HepG2 (cell line): ENCODE measurements at regions not wholly inside any gene's neighbourhood (a gene's known extent, or its start where the extent isn't known, plus 50 kb on each side); places are given as distances from the start of the nearest gene placed in this dataset.

Experiments used
- ATAC-seq: fragments of 200-7000 bp; cut with Tn5 transposase; 3 replicates; pipeline ENCODE4 v1.9.1; 2020; ENCODE audit warnings: mild to moderate bottlenecking, moderate library complexity
- BruUV-seq: library from RNA; stranded (reverse); fragments of 400-500 nt; replicated peaks from 2 replicates; lab custom pipeline; 2021; lab: Mats Ljungman, UMichigan
- CTCF ChIA-PET: fragments of 300-600 bp; formaldehyde crosslinking; extraction: SDS; loops from one replicate; lab custom pipeline; 2021; ENCODE audit warnings: low total read pairs, inconsistent platforms, low intra/inter-chr PET ratio; lab: Yijun Ruan, JAX
- POLR2A ChIA-PET: fragments of 350-600 bp; sonication (Branson Sonifier 250); formaldehyde crosslinking; loops from one replicate; lab custom pipeline; 2020; ENCODE audit warnings: antibody characterized with exemption, inconsistent platforms; lab: Yijun Ruan, JAX
- DNase-seq: peaks from one replicate; pipeline ENCODE4 v3.0.0-alpha.2; 2015; ENCODE audit warnings: low spot score
- FAIRE-seq: peaks from 3 replicates; lab custom pipeline; 2011; peaks lifted over from hg19 to GRCh38; lab: Jason Lieb, UNC
- H2AFZ ChIP-seq: one replicate; pipeline ENCODE4 v1.6.1; 2011; ENCODE audit warnings: low read length, inconsistent platforms
- H3K27ac ChIP-seq: fragments of 300-600 bp; 3 replicates; pipeline ENCODE4 v1.8.0; 2011; ENCODE audit warnings: mixed run types, mild to moderate bottlenecking, mixed read lengths, low read length, inconsistent platforms; ENCODE audit not compliant: insufficient read depth; ENCODE audit errors: extremely low read length
- H3K27me3 ChIP-seq, 2 experiments: fragments of 200-600 bp in 1 of 2; 2 replicates in 1 of 2; 3 replicates in 1 of 2; pipeline versions ENCODE4 v1.6.0 to v1.8.0; 2011; ENCODE audit warnings: low read length in 2 of 2, mild to moderate bottlenecking in 2 of 2, moderate library complexity in 2 of 2, inconsistent platforms in 1 of 2; ENCODE audit not compliant: insufficient read depth in 2 of 2, control insufficient read depth in 1 of 2
- H3K36me3 ChIP-seq, 2 experiments: fragments of 200-600 bp in 1 of 2; replicated peaks in 1 of 2; 2 replicates in 1 of 2; 3 replicates in 1 of 2; pipeline versions ENCODE4 v1.5.1 to v1.8.0; 2011; ENCODE audit warnings: low read length in 2 of 2, inconsistent platforms in 1 of 2; ENCODE audit not compliant: insufficient read depth in 2 of 2, control insufficient read depth in 1 of 2
- H3K4me1 ChIP-seq: 2 replicates; pipeline ENCODE4 v1.5.1; 2012; ENCODE audit warnings: low read length, inconsistent platforms; ENCODE audit not compliant: insufficient read depth
- H3K4me2 ChIP-seq: 2 replicates; pipeline ENCODE4 v1.6.0; 2011; ENCODE audit warnings: low read depth, low read length, inconsistent platforms
- H3K4me3 ChIP-seq, 3 experiments: fragments of 200-600 bp in 1 of 3; sonication (generic), shearing (Covaris generic) in 1 of 3; replicated peaks in 1 of 3; 2 replicates each; pipeline ENCODE4 v1.5.1; 2011 to 2016; ENCODE audit warnings: low read length in 3 of 3, inconsistent platforms in 2 of 3, low read depth in 2 of 3, mild to moderate bottlenecking in 2 of 3, control low read depth in 1 of 3, mixed read lengths in 1 of 3; ENCODE audit not compliant: insufficient read depth in 1 of 3
- H3K79me2 ChIP-seq: one replicate; pipeline ENCODE4 v1.6.1; 2011; ENCODE audit warnings: low read length, inconsistent platforms; ENCODE audit not compliant: insufficient read depth
- H3K9ac ChIP-seq: 2 replicates; pipeline ENCODE4 v1.6.0; 2011; ENCODE audit warnings: mild to moderate bottlenecking, low read depth, low read length, inconsistent platforms; ENCODE audit not compliant: insufficient read depth
- H3K9me3 ChIP-seq: 2 replicates; pipeline ENCODE4 v1.5.1; 2012; ENCODE audit warnings: mild to moderate bottlenecking, low read length
- H4K20me1 ChIP-seq: 2 replicates; pipeline ENCODE4 v1.6.0; 2011; ENCODE audit warnings: inconsistent platforms, mild to moderate bottlenecking, low read length, moderate library complexity; ENCODE audit not compliant: insufficient read depth
- ATF7 ChIP-seq, 2 experiments: fragments of 450-650 bp in 1 of 2; sonication (generic) in 1 of 2; formaldehyde crosslinking in 1 of 2; IDR thresholded peaks; 2 replicates each; pipeline versions ENCODE4 v1.4.0 to v1.6.1; 2016 to 2020; ENCODE audit warnings: antibody characterized with exemption in 1 of 2, mild to moderate bottlenecking in 1 of 2, missing genetic modification reagents in 1 of 2
- BCL6 ChIP-seq: IDR thresholded peaks from 2 replicates; pipeline ENCODE4 v1.6.1; 2016; ENCODE audit warnings: missing genetic modification reagents, missing compliant biosample characterization
- CAMTA2 ChIP-seq: sonication (generic); formaldehyde crosslinking; IDR thresholded peaks from 2 replicates; pipeline ENCODE4 v1.4.0; 2020; ENCODE audit warnings: mild to moderate bottlenecking, missing genetic modification reagents, borderline replicate concordance
- CREB1 ChIP-seq, 2 experiments: fragments of 450-650 bp in 1 of 2; IDR thresholded peaks; 2 replicates each; pipeline ENCODE4 v1.6.1; 2016 to 2017; ENCODE audit warnings: control low read depth in 1 of 2, mild to moderate bottlenecking in 1 of 2, missing compliant biosample characterization in 1 of 2, missing genetic modification characterization in 1 of 2
- ZNF576 ChIP-seq: sonication (generic); formaldehyde crosslinking; IDR thresholded peaks from 2 replicates; pipeline ENCODE4 v1.4.0; 2020; ENCODE audit warnings: mild to moderate bottlenecking, missing genetic modification reagents
- WGBS: methylation state at CpG from one replicate; pipeline ENCODE4 v1.1.6; 2017; ENCODE audit warnings: low lambda C conversion rate; 5-methylcytosine and 5-hydroxymethylcytosine counted together
- in situ Hi-C: cut with HindIII; loops from 2 replicates; pipeline ENCODE4 v1.10.0; 2017; ENCODE audit warnings: low pct_unique_long_range_greater_than_20kb; ENCODE audit not compliant: extremely low pct_ligation_motif_present
- intact Hi-C: fragments of 100-400 bp; cut with micrococcal nuclease; formaldehyde crosslinking; loops from one replicate; pipeline ENCODE4 v1.10.0; 2022; ENCODE audit not compliant: unreplicated experiment
- TF ChIP-seq, protein P1 (sequence below): sonication (generic); formaldehyde crosslinking; conservative IDR thresholded peaks from 2 replicates; pipeline ENCODE4 v1.4.0; 2020; ENCODE audit warnings: missing genetic modification reagents

GRCh38 chr6:81636930-81637568 is 115.4 kb downstream of the TENT5A start:
- TF ChIP-seq BCL6 (no peak), CAMTA2 (CRISPR knock-in tag) (no peak), ATF7 (IDR thresholded peaks at IDR 0.05) (peak; percentile 95), ATF7 (CRISPR knock-in tag; IDR thresholded peaks at IDR 0.05) (no peak), CREB1 (IDR thresholded peaks at IDR 0.05) (peak; percentile 81), CREB1 (CRISPR knock-in tag; IDR thresholded peaks at IDR 0.05) (no peak), ZNF576 (CRISPR knock-in tag) (no peak)
- TF ChIP-seq, protein P1, sequence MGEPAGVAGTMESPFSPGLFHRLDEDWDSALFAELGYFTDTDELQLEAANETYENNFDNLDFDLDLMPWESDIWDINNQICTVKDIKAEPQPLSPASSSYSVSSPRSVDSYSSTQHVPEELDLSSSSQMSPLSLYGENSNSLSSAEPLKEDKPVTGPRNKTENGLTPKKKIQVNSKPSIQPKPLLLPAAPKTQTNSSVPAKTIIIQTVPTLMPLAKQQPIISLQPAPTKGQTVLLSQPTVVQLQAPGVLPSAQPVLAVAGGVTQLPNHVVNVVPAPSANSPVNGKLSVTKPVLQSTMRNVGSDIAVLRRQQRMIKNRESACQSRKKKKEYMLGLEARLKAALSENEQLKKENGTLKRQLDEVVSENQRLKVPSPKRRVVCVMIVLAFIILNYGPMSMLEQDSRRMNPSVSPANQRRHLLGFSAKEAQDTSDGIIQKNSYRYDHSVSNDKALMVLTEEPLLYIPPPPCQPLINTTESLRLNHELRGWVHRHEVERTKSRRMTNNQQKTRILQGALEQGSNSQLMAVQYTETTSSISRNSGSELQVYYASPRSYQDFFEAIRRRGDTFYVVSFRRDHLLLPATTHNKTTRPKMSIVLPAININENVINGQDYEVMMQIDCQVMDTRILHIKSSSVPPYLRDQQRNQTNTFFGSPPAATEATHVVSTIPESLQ (CRISPR knock-in tag), result no peak
- Histone ChIP-seq H3K27me3 (no peaks in the 10 kb centered on the region), H4K20me1 (no peaks in the 10 kb centered on the region), H3K4me1 (no peaks in the 10 kb centered on the region), H2AFZ (no peak overlapping the region), H3K4me3 (no peak overlapping the region), H3K9me3 (no peaks in the 10 kb centered on the region), H3K36me3 (no peaks in the 10 kb centered on the region), H3K9ac (no peak overlapping the region), H3K27ac (no peak overlapping the region), H3K79me2 (no peaks in the 10 kb centered on the region), H3K4me2 (no peak overlapping the region)
- ChIA-PET POLR2A (no interaction called here), CTCF (no interaction called here)
- BruUV-seq, result no TSS peak
- peak; percentile 2 for DNase-seq
- in situ Hi-C loops, result no loop called here
- FAIRE-seq, result no peak
- intact Hi-C loops, result no loop called here
- WGBS, result 2% methylated on average over 5 of the region's 5 CpGs
- ATAC-seq, result no peak
